Choroid plexus epithelial cell (primary cell): ENCODE measurements at regions not wholly inside any gene's neighbourhood (a gene's known extent, or its start where the extent isn't known, plus 50 kb on each side); places are given as distances from the start of the nearest gene placed in this dataset.

ENCODE experiments used
- DNase-seq: peaks from one replicate; pipeline ENCODE4 v3.0.0-alpha.2; 2010; ENCODE audit warnings: low read depth
- H3K4me3 ChIP-seq: 2 replicates; pipeline ENCODE4 v1.5.1; 2011; ENCODE audit warnings: low read depth, mild to moderate bottlenecking, control low read depth, low read length, moderate library complexity
- CTCF ChIP-seq: conservative IDR thresholded peaks from 2 replicates; pipeline ENCODE4 v1.5.1; 2011; ENCODE audit warnings: low read depth, mild to moderate bottlenecking, control low read depth, inconsistent platforms, low read length, moderate library complexity

GRCh38 chr11:69391192-69392103 is 90.0 kb upstream of the LINC01488 start:
- TF ChIP-seq CTCF, result no peak
- DNase-seq, result no peak

DNA sequence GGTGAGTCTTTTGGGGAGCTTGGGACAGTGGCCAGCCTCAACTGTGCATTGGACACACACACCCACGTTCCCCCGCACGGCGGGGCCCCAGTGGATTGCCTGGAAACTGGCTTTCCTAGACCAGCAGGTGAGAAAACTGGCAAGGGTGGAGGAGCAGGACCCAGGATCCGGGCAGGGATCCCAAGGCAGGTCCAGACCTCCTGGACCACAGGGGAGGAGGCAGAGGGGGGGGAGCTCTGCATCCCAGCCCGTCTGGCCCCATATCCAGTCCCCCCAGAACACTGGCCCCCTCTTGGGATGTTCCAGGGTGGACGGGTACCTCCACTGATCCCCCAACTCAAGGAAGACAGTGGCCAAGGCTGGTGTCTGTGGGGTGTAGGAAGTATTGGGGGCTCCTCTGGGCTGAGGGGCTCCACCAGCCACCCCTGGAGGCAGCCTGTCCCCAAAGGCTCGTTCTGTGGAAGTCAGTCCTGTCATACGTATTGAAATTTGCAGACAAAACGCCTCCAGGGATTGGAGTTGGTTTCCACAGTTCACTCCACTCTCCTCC is 89.3 kb upstream of the LINC01488 start:
- no peak overlapping the region for H3K4me3 ChIP-seq
- TF ChIP-seq CTCF, result no peak
- no peak for DNase-seq

More at GRCh38 chr11:69391192-69392103, 90.0 kb upstream of the LINC01488 start:
- no peak overlapping the region for H3K4me3 ChIP-seq

DNA sequence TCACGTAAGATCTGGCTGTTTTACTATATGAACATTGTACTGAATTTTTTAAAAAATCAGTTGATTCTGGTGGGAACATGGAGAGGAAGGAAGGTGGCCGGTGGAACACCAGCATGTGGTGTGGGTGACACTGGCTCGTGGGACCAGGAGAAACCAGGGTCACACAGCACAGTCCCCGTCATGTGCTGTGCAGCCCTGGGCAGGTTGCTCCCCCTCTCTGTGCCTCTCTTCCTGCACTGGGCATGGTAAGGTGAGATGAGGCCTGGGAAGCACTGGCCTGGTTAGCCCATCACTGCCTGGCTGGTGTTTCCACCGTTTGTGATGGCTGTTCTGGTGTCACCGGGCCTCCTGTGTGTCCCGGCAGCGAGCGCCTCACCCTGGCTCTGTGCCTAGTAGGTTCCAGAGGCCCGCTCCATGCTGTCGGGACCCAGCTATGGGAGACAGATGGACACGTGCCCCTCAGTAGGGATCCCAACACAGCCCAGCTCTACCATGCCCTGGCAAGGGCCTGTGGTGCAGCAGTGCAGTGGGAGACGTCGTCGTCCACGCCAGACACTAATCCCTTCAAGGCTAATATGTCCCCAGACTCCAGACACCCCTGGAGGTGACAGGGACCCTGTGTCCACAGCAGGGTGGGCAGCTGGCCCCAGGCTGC is 88.2 kb upstream of the LINC01488 start:
- H3K4me3 ChIP-seq, result no peak overlapping the region
- no peak for DNase-seq
- no peak for TF ChIP-seq CTCF

DNA sequence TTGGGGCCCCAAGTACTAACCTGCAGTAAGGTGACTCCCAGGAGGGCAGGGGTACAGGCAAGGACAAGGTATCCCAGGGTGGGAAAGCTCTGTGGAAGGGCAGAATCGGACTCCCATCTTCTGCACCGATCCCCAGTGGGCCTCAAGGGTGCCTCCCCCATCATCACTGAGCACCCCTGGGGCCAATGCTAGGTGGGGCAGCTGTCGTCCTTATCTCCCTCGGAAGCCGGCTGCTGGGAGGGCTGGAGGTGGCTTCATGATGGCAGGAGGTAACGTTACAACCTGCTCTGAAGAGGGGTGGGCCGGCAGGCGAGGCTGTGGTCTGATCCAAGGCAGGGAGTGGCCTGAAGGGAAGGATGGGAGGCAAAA is 87.6 kb upstream of the LINC01488 start:
- no peak for DNase-seq
- no peak for TF ChIP-seq CTCF
- H3K4me3 ChIP-seq, result no peak overlapping the region

GRCh38 chr11:69394234-69394868 is 87.1 kb upstream of the LINC01488 start:
- H3K4me3 ChIP-seq, result no peak overlapping the region
- no peak for TF ChIP-seq CTCF
- no peak for DNase-seq

- DNase-seq, result no peak
- TF ChIP-seq CTCF, result no peak
- no peak overlapping the region for H3K4me3 ChIP-seq
Observed at GRCh38 chr11:69394869-69395246, 86.6 kb upstream of the LINC01488 start.
